Testis (tissue), 2 donors: ENCODE measurements at regions not wholly inside any gene's neighbourhood (a gene's known extent, or its start where the extent isn't known, plus 50 kb on each side); places are given as distances from the start of the nearest gene placed in this dataset.

ENCODE experiments used
- DNase-seq: peaks from one replicate; pipeline ENCODE4 v3.0.0-alpha.2; 2019
- H3K27ac ChIP-seq, 2 donors: fragments of 200-600 bp; sonication (generic); one replicate each; pipeline ENCODE4 v1.5.1; 2019
- H3K27me3 ChIP-seq: fragments of 200-600 bp; sonication (generic); one replicate; pipeline ENCODE4 v1.5.1; 2019
- H3K36me3 ChIP-seq: fragments of 200-600 bp; sonication (generic); one replicate; pipeline ENCODE4 v1.5.1; 2017; ENCODE audit warnings: low read depth; ENCODE audit errors: missing control alignments
- H3K4me1 ChIP-seq: fragments of 200-600 bp; sonication (generic); one replicate; pipeline ENCODE4 v1.5.1; 2019
- H3K4me3 ChIP-seq, 2 donors: fragments of 200-600 bp; sonication (generic); one replicate each; pipeline ENCODE4 v1.5.1; 2017 to 2019
- H3K9me3 ChIP-seq: fragments of 200-600 bp; sonication (generic); one replicate; pipeline ENCODE4 v1.5.1; 2017
- CTCF ChIP-seq, 3 experiments: fragments of 450-650 bp in 2 of 3; fragments of 200-600 bp in 1 of 3; sonication (generic) in 1 of 3; IDR thresholded peaks; one replicate each; pipeline ENCODE4 v1.5.1; 2016 to 2019; ENCODE audit warnings: antibody characterized with exemption in 3 of 3, mild to moderate bottlenecking in 2 of 3, moderate library complexity in 1 of 3
- POLR2A ChIP-seq: fragments of 450-650 bp; IDR thresholded peaks from one replicate; pipeline ENCODE4 v1.6.1; 2017; ENCODE audit warnings: antibody characterized with exemption, mild to moderate bottlenecking, moderate library complexity
- WGBS, 2 donors: methylation state at CpG; one replicate each; pipeline ENCODE4 v1.1.5; 2018; 5-methylcytosine and 5-hydroxymethylcytosine counted together
- intact Hi-C: fragments of 100-400 bp; cut with DNase I; formaldehyde crosslinking; loops from one replicate; pipeline ENCODE4 v1.15.1; 2023; ENCODE audit warnings: low total_unique reads

GRCh38 chr5:2123874-2124273, 241.1 kb upstream of the IRX4 start:
- no peaks in the 10 kb centered on the region for H3K27me3 ChIP-seq
- H3K36me3 ChIP-seq, result no peaks in the 10 kb centered on the region
- H3K4me3 ChIP-seq, result no peak overlapping the region
- DNase-seq, result no peak
- H3K27ac ChIP-seq, result no peak overlapping the region
- no peaks in the 10 kb centered on the region for H3K9me3 ChIP-seq
- intact Hi-C loops, result no loop called here
- no peaks in the 10 kb centered on the region for H3K4me1 ChIP-seq
- TF ChIP-seq CTCF (IDR thresholded peaks at IDR 0.05), result no peak
- TF ChIP-seq POLR2A, result no peak
- WGBS, 2 donors, result 80 to 97% methylated on average over 5 to 7 of the region's 7 CpGs

- no peak for DNase-seq
- Histone ChIP-seq H3K4me1 (no peaks in the 10 kb centered on the region), H3K9me3 (no peaks in the 10 kb centered on the region), H3K36me3 (no peaks in the 10 kb centered on the region), H3K27me3 (no peaks in the 10 kb centered on the region), H3K4me3 (no peak overlapping the region), H3K27ac (no peak overlapping the region)
- intact Hi-C loops, result no loop called here
- 87 to 93% methylated on average over 4 of the region's 4 CpGs for WGBS, 2 donors
- TF ChIP-seq CTCF (IDR thresholded peaks at IDR 0.05) (no peak), POLR2A (no peak)
Measured at GRCh38 chr5:2120361-2120760, 237.6 kb upstream of the IRX4 start.

- 52 to 73% methylated on average over 6 of the region's 6 CpGs for WGBS, 2 donors
- no peaks in the 10 kb centered on the region for H3K27me3 ChIP-seq
- intact Hi-C loops, result no loop called here
- no peak overlapping the region for H3K4me3 ChIP-seq
- no peak for DNase-seq
- no peaks in the 10 kb centered on the region for H3K36me3 ChIP-seq
- H3K27ac ChIP-seq, result no peak overlapping the region
- no peak for TF ChIP-seq POLR2A
- no peak for TF ChIP-seq CTCF (IDR thresholded peaks at IDR 0.05)
- H3K9me3 ChIP-seq, result no peaks in the 10 kb centered on the region
- H3K4me1 ChIP-seq, result no peaks in the 10 kb centered on the region
Measured at GRCh38 chr5:2119573-2119972, 236.8 kb upstream of the IRX4 start.

DNA sequence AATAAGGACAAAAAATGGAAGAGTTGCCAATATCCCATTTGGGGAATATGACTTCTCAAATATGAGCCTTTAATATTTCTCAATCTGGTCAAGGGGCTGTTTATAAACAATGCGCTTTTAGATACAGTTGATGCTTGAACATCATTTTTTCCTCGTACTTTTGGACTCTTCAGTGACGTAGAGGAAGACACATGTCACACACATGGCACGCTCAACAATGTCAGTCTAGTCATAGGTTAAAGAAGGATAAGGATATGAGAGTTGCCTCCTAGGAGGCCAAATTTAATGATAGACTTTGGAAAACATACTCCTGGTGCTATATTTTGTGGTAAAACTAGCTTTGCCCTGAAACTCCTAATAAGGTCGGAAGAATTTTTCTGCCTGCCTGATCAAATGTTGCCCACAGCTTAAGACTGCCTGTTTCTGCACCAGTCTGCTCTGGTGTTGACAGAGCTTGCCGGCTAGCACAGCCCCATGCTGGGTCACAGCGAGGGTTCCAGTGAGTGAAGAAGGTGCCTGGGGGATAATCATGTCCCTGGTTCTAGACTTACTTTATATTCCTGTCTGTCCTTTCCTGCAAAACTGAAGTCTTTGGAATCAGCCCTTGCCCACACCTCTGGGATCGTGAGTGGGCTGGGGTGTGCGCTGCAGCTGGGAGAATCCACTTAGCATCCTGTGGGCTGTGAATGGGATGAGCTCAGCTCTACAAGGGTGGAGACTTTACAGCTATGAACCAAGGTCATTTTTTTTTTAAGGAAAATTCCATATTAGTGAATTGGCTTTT, 230.8 kb upstream of the IRX4 start:
- TF ChIP-seq CTCF (IDR thresholded peaks at IDR 0.05) (no peak), POLR2A (no peak)
- Histone ChIP-seq H3K4me3 (no peak overlapping the region), H3K36me3 (no peaks in the 10 kb centered on the region), H3K9me3 (no peaks in the 10 kb centered on the region), H3K27ac (no peak overlapping the region), H3K4me1 (no peaks in the 10 kb centered on the region), H3K27me3 (no peaks in the 10 kb centered on the region)
- WGBS, 2 donors, result 80 to 86% methylated on average over 9 of the region's 9 CpGs
- no peak for DNase-seq
- intact Hi-C loops, result no loop called here
